Cerebellar nuclear complex (tissue), 1 donor: ENCODE measurements at regions not wholly inside any gene's neighbourhood (a gene's known extent, or its start where the extent isn't known, plus 50 kb on each side); places are given as distances from the start of the nearest gene placed in this dataset.
"Not testable (repeated sequence)": the region's sequence is repeated elsewhere in the genome, so short reads cannot be mapped to it uniquely, and the experiment has no call there.

ENCODE experiments used
- DNase-seq, 2 experiments: peaks; one replicate each; lab custom pipeline; 2025; lab: John Stamatoyannopoulos, UW

- DNase-seq: no peak
Measured at GRCh38 chr5:116953251-116953930, 378.8 kb upstream of the SEMA6A start.

GRCh38 chr5:116951219-116951618 is 376.6 kb upstream of the SEMA6A start:
- no peak for DNase-seq

- DNase-seq: no peak
Measured at GRCh38 chr5:116947691-116948528, 373.3 kb upstream of the SEMA6A start.

- DNase-seq: not testable (repeated sequence)
Measured at GRCh38 chr5:116945613-116946382, 371.2 kb upstream of the SEMA6A start.

- no peak for DNase-seq
Measured at GRCh38 chr5:116944183-116944582, 369.6 kb upstream of the SEMA6A start.

- DNase-seq: no peak
Measured at GRCh38 chr5:116942622-116943021, 368.0 kb upstream of the SEMA6A start.

GRCh38 chr5:116939641-116940040 is 365.0 kb upstream of the SEMA6A start:
- DNase-seq: no peak

- no peak for DNase-seq
Measured at GRCh38 chr5:116938488-116938887, 363.9 kb upstream of the SEMA6A start.

- no peak for DNase-seq
Measured at GRCh38 chr5:116935561-116936162, 361.0 kb upstream of the SEMA6A start.

- DNase-seq: no peak
Measured at GRCh38 chr5:116930616-116931015, 356.0 kb upstream of the SEMA6A start.

GRCh38 chr5:116923344-116923743 is 348.7 kb upstream of the SEMA6A start:
- DNase-seq: no peak

- no peak for DNase-seq
Measured at GRCh38 chr5:116922532-116922931, 347.9 kb upstream of the SEMA6A start.

- DNase-seq: no peak
Measured at GRCh38 chr5:116914869-116915504, 340.4 kb upstream of the SEMA6A start.

GRCh38 chr5:116912221-116912620 is 337.6 kb upstream of the SEMA6A start:
- DNase-seq: no peak

- no peak for DNase-seq
Measured at GRCh38 chr5:116911074-116911473, 336.5 kb upstream of the SEMA6A start.

- no peak for DNase-seq
Measured at GRCh38 chr5:116908537-116908936, 333.9 kb upstream of the SEMA6A start.

- DNase-seq: no peak
Measured at GRCh38 chr5:116905885-116906284, 331.3 kb upstream of the SEMA6A start.

GRCh38 chr5:116900793-116901192 is 326.2 kb upstream of the SEMA6A start:
- no peak for DNase-seq

GRCh38 chr5:116898917-116899316 is 324.3 kb upstream of the SEMA6A start:
- no peak for DNase-seq

GRCh38 chr5:116897291-116897690 is 322.7 kb upstream of the SEMA6A start:
- DNase-seq: no peak

- DNase-seq: no peak
Measured at GRCh38 chr5:116896001-116896400, 321.4 kb upstream of the SEMA6A start.

- no peak for DNase-seq
Measured at GRCh38 chr5:116892993-116893392, 318.4 kb upstream of the SEMA6A start.
